HG03432 (cell line): ENCODE measurements at regions not wholly inside any gene's neighbourhood (a gene's known extent, or its start where the extent isn't known, plus 50 kb on each side); places are given as distances from the start of the nearest gene placed in this dataset.
"Not testable (repeated sequence)": the region's sequence is repeated elsewhere in the genome, so short reads cannot be mapped to it uniquely, and the experiment has no call there.

Experiments used
- ATAC-seq: cut with Tn5 transposase; IDR thresholded peaks from one replicate; pipeline ENCODE4 v1.9.1; 2021; ENCODE audit warnings: mild to moderate bottlenecking, moderate library complexity; ENCODE audit not compliant: unreplicated experiment

DNA sequence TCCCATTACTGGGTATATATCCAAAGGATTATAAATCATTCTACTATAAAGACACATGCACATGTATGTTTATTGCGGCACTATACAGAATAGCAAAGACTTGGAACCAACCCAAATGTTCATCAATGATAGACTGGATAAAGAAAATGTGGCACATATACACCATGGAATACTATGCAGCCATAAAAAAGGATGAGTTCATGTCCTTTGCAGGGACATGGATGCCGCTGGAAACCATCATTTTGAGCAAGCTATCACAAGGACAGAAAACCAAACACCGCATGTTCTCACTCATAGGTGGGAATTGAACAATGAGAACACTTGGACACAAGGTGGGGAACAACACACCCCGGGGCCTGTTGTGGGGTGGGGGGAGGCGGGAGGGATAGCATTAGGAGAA, 57.0 kb upstream of the NEUROD1 start:
- ATAC-seq, result not testable (repeated sequence)

DNA sequence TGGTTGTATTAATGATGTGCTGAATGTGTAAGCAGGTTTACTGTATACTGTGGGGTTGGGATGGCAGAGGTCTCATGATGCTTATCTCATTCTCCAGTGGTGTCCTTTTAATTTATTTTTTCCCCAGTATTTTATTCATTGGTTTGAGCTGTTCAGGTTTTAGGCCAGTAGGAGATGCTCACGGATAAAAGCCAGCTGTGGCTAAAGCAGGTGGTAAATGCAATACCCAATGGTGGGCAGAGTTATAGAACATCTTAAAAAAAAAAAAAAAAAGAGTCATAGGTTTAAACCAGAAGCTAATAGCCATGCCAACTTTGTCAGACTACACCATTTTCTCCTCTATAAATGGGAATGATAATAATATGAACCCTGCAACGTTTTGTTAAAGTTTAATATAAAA, 57.8 kb upstream of the NEUROD1 start:
- ATAC-seq, result peak; percentile 59

- no peak for ATAC-seq
Measured at GRCh38 chr2:181738563-181738962, 58.2 kb upstream of the NEUROD1 start.

DNA sequence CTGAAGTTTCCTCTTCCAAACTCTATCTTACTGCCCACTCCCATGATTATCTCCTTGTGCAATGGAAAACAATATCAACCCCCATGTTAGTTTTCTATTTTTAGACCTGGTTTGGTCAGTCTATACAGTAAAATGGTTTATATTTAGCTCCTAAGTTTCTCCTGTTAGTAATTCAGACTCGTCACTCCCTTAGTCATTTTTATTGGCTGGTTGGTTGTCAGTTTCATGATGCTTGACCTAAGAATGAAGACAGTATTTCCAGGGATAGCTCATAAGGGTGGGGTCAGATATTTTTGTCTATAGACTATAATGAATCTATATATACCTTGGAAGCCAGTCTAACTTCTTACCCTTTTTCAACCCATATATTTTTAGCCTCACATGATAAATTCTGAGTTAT, 61.4 kb upstream of the NEUROD1 start:
- ATAC-seq, result no peak

DNA sequence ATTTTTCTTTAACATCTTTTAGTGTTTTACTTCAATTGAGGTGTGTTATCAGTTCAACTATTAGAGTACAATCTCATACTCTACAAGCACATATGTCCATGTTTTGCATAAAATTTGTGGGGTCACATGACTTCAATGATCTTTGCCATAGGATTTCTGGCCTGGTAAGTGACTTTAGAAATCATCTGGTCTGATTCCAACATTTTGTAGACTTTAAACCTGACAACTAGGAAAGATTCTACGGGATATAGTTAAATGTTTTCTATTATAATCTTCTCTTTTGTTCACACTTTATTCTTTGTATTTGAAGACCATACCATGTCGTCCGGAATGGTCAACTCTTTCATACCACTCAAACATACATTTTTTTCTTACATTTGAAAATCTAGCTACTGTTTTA, 62.0 kb upstream of the NEUROD1 start:
- ATAC-seq, result no peak

DNA sequence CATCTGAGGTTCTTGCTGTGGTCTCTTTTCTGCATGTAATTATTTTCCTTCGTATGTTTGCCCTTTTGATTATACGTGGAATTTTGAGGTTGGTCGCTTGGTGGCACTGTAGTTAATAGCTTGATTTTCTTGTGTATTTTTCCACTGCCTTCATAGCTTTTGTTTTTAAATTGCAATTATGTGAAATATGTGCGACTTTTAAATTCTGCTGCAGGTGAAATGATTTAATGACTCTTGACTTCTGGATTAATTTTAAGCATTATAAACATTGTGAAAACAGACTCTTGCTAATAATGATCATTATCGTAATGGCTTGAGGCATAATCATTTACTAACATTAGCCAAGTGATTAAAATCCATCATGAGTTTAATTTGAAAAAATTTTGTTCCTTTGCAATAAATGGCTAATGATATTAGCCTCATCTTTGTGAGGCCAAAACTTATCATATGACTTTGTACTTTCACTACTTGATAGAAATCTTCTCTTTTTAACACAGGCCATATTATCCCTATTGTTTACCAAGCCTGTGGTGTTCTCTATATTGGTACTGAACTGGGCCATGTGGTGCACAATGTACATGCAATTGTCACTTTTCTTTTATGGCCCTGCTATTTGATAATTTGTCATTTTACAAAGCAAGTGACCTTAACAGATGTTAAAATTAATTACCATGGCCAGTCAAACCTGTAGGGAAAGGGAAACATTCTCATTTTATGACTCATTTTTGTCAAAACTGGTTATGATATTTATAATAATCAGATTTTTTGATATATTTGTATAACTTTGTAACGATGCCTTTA, 62.8 kb upstream of the NEUROD1 start:
- ATAC-seq, result peak; percentile 67

GRCh38 chr2:181743723-181744031, 63.4 kb upstream of the NEUROD1 start:
- no peak for ATAC-seq

DNA sequence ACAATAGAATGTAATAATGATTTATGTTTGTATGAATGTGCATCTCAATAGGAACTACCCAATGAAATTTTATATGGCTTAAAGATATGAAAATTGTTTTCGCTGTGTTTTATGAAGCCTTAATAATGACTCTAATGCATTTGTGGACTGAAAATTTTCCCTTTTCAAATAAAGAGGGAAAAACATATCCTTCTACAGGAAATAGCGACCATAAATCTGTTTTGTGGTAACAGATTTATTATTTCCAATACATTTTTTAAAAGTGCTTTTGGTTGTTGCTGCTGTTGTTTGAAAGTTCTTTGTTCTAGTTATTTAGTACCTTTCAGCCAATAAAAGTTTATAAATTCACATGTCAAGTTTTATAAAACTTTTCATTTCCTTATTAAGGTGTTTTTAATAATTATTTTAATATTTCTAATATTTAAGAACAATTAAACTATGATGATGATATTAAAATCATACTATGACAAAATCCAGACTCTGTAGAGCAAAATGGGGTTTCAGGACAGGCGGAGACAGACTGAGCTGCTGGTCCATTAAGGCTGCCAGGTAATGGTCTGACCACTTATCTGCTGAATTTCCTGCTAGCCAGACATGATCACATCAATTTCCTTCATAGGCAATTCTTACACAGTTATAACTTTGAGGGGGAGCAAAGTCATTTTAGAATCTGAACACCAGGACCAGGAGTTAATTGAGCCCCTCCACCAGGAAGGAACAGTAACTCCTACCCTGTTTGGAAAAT, 65.7 kb upstream of the NEUROD1 start:
- ATAC-seq, result no peak

- ATAC-seq, result no peak
Measured at GRCh38 chr2:181746844-181747243, 66.5 kb upstream of the NEUROD1 start.

DNA sequence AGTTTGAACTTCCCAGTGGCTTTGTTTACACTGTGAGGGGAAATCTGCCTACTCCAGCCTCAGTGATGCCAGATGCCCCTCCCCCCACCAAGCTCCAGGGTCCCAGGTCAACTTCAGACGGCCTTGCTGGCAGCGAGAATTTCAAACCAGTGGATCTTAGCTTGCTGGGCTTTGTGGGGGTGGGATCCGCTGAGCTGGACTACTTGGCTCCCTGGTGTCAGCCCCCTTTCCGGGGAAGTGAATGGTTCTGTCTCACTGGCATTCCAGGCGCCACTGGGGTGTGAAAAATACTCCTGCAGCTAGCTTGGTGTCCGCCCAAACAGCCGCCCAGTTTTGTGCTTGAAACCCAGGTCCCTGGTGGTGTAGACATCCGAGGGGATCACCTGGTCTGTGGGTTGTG, 70.0 kb upstream of the NEUROD1 start:
- no peak for ATAC-seq

DNA sequence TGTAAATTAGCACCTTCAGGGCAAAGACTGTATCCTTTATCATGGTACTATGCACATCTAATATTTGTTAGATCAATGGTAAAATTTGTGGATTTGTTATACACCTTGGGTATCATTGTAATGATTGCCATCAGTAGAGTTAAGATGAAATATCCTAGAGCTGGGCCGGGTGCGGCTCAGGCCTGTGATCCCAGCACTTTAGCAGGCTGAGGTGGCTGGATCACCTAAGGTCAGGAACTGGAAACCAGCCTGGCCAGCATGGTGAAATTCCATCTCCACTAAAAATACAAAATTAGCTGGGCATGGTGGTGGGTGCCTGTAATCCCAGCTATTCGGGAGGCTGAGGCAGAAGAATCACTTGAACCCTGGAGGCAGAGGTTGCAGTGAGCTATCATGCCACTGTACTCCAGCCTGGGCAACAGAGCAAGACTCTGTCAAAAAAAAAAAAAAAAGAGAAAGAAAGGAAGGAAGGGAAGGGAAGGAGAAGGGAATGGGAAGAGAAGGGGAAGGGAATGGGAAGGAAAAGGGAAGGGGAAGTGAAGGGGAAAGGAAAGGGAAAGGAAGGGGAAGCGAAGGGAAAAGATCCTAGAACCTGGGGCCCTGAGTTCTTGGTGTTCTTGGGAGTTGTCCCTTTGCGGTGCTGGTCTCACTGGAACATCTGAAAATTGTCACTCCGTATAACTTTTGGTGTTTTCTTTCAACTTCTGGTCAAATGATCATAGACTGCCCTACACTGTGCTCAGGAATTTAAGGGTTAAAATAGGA, 71.1 kb upstream of the NEUROD1 start:
- ATAC-seq, result no peak

DNA sequence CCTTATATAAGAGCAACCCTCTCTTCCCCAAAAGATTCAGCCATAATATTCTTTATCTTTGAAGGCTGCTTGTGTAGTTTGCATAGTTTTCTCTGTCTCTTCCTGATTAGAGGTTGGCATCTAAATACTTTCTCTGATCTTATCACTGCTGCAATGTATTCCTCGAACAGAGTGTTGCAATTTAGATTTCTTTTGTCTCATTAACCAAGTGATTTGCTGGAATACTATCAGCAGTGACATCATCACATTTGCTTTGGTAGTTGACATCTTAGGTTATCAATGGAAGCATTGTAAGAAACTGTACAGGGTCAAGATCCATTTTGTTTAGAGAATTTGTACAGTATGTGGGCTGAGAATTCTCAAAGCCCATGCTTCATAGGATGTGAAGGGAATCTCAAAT, 72.0 kb upstream of the NEUROD1 start:
- ATAC-seq, result no peak

DNA sequence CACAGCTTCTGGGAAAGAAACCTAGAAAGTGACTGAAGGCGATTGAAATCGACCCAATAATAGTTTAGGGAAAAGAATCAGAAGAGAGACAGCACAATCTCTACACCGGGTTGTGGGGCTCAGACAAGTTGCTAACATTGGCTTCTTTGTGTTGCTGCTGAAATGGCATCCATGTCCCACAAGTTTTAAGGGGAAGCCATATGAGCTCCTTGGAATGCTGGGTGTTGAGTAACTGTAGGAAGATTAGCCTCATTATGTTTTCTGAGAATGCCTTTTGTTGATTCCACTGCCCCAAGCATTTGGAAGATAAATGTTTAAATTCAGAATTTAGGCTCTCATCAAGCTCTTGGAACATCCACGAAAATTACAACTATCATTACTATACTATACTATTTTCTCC, 73.4 kb upstream of the NEUROD1 start:
- ATAC-seq, result no peak

- no peak for ATAC-seq
Measured at GRCh38 chr2:181754105-181754504, 73.8 kb upstream of the NEUROD1 start.

DNA sequence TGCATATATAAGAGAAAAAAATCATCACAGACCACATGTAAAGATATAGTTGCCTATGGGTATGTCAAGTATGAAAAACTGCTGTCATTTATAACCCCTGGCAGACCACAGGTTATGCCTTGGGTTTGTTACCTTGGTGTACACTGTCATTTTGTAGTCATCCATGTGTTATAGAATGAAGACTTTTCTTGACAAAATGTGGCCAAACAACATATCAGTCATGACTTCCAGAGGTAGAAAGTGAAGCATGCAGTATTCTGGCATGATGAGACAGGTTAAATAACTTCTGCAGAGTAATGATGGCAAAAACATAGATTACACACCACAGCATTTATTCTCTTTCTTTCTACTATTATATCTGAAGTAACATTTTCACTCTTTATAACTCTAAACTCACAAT, 74.9 kb upstream of the NEUROD1 start:
- ATAC-seq, result no peak

DNA sequence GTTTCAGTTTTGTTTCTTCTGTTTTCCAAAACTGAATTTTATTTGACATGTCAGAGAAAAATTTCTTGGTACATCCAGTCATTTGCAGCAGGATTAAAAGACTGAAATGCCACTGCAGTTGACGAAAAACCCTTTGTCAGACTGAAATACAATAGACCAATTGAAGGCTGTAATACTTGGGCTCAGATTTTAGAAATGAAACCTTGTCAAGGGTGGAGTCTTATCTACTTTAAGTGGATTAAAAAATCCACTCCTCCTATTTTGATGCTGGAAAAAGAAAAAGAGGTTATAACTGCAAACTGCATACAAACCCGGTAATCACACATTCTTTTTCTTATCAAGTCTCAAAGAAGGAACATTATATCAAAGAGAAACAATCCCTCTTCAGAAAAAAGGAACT, 80.2 kb upstream of the NEUROD1 start:
- no peak for ATAC-seq

GRCh38 chr2:181761175-181761574, 80.9 kb upstream of the NEUROD1 start:
- ATAC-seq, result no peak

DNA sequence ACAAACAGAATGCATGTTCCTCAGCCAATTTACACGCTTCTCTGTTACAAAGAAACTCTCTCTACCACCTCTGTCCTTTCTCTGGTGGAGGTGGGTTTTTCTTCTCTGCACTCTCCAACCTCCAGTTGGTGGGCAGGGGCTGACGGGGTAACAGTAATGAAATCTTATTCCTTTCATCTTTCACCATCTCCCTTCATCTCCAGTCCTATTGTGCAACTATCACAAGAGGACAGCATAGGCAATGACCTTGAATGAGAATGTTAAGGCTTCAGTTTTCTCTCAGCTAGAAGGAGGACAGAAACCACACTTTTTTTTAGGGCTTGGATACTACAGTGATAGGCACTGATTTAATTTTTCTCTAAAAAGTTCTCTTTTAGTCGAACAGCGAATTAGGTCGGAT, 81.7 kb upstream of the NEUROD1 start:
- no peak for ATAC-seq

DNA sequence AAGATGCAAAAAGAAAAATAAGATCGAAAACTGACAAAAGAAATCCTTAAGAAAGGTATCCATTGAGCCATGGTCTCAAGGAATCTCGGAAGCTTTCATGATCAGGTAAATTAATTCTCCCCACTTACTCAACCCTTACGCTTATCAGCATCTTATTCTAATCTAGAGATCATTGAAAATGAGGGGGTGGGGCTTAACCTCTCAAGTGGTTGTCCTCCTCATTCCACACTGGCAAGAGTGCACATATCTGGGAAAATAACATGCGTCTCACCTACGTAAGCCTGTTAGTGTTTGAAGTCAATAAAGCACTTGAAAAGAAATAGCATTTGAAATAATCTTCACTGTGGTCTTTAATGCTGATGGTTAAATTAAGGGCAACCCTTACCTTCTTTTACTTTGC, 82.5 kb upstream of the NEUROD1 start:
- ATAC-seq, result no peak

DNA sequence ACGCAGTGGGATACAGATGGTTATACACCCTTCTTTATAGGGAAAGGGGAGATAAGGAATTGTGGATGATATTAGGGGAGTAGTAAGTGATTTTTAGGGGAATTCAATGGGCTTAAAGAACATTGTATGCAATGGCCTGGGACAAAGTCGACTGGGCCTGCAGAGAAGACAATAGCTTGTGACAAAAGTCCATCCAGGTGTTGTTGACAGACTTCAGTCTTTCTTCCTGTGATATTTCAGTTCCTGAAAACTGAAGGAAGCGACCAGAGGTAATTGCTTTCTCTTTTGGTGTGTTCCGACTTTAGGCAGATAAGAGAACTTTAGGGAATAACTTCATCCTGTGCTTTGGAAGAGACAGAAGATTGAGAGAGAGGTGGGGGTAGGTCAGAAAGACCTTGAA, 83.1 kb upstream of the NEUROD1 start:
- no peak for ATAC-seq

GRCh38 chr2:181764095-181764963, 84.0 kb upstream of the NEUROD1 start:
- ATAC-seq, result no peak
